ENCODE measurements at regions not wholly inside any gene's neighbourhood (a gene's known extent, or its start where the extent isn't known, plus 50 kb on each side); places are given as distances from the start of the nearest gene placed in this dataset.

GRCh38 chr18:2406544-2406943, 164.8 kb downstream of the METTL4 start:
- Histone ChIP-seq H3K4me1 (ENCODE audit: control insufficient read depth in 1 of 2, insufficient read depth in 2 of 2, low read depth in 1 of 2, low read length in 1 of 2) (peaks cover 0 to 6% of the 10 kb centered on the region in 2 experiments; a peak in 2 of 4 replicates), H3K9me2 (no peaks in the 10 kb centered on the region), H3K36me3 (replicated peaks in 1 of 2; ENCODE audit: control insufficient read depth in 1 of 2, insufficient read depth in 2 of 2, low read length in 1 of 2) (no peaks in the 10 kb centered on the region), H3K4me2 (no peak overlapping the region), H3K79me2 (ENCODE audit: insufficient read depth) (no peaks in the 10 kb centered on the region), H3K27me3 (ENCODE audit: insufficient read depth) (no peaks in the 10 kb centered on the region), H2AFZ (ENCODE audit: low read depth) (0 out of 2 replicates have a peak overlapping the region, but pooled peaks have one; percentile 0), H3K27ac (ENCODE audit: low read depth in 2 of 2, low read length in 1 of 2) (no peak overlapping the region), H3K9me3 (no peaks in the 10 kb centered on the region), H3K4me3 (ENCODE audit: low read depth in 2 of 2, low read length in 1 of 2) (no peak overlapping the region), H3F3A (replicated peaks; ENCODE audit: insufficient read depth) (peaks cover 27% of the 10 kb centered on the region), H4K20me1 (ENCODE audit: insufficient read depth) (no peaks in the 10 kb centered on the region), H3K9ac (no peak overlapping the region)
- WGBS (ENCODE audit: low lambda C conversion rate): 81% methylated on average over 2 of the region's 2 CpGs
- TF ChIP-seq EZH2phosphoT487 (IDR thresholded peaks at IDR 0.05; ENCODE audit: borderline replicate concordance, low read depth) (no peak), SMC3 (IDR thresholded peaks at IDR 0.05; ENCODE audit: low read depth, low read length) (no peak)
- TF ChIP-seq, protein P1, sequence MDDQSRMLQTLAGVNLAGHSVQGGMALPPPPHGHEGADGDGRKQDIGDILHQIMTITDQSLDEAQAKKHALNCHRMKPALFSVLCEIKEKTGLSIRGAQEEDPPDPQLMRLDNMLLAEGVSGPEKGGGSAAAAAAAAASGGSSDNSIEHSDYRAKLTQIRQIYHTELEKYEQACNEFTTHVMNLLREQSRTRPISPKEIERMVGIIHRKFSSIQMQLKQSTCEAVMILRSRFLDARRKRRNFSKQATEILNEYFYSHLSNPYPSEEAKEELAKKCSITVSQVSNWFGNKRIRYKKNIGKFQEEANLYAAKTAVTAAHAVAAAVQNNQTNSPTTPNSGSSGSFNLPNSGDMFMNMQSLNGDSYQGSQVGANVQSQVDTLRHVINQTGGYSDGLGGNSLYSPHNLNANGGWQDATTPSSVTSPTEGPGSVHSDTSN (IDR thresholded peaks at IDR 0.05): no peak
- CTCF ChIA-PET: no interaction called here
- POLR2A ChIA-PET: no interaction called here
- DNase-seq: no peak

DNA sequence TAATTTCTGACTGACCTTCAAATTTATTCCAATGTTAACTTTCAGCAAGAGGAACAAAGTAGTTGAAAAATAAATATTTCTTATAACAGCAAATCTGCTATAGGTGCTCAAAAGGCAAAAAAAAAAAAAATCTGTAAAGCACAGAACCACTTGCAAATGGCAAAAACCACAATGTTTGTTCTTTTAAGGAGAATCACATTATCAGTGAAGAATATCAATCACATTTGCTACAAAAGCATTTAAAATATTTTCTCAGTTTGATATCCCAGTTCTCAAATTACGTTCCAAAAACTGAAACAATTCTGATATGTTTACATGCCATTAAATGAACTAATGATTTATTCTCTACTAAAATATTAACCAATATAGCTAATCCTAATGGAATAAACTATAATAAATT, 163.3 kb downstream of the METTL4 start:
- Histone ChIP-seq H2AFZ (ENCODE audit: low read depth) (no peak overlapping the region), H3K4me3 (ENCODE audit: low read depth in 2 of 2, low read length in 1 of 2) (no peak overlapping the region), H3K9ac (no peak overlapping the region), H3K9me2 (no peaks in the 10 kb centered on the region), H3K36me3 (replicated peaks in 1 of 2; ENCODE audit: control insufficient read depth in 1 of 2, insufficient read depth in 2 of 2, low read length in 1 of 2) (no peaks in the 10 kb centered on the region), H3K4me1 (ENCODE audit: control insufficient read depth in 1 of 2, insufficient read depth in 2 of 2, low read depth in 1 of 2, low read length in 1 of 2) (peaks cover 0 to 13% of the 10 kb centered on the region in 2 experiments; a peak in 2 of 4 replicates), H3K27me3 (ENCODE audit: insufficient read depth) (no peaks in the 10 kb centered on the region), H3K27ac (ENCODE audit: low read depth in 2 of 2, low read length in 1 of 2) (no peak overlapping the region), H4K20me1 (ENCODE audit: insufficient read depth) (no peaks in the 10 kb centered on the region), H3K79me2 (ENCODE audit: insufficient read depth) (no peaks in the 10 kb centered on the region), H3F3A (replicated peaks; ENCODE audit: insufficient read depth) (peaks cover 29% of the 10 kb centered on the region), H3K9me3 (no peaks in the 10 kb centered on the region), H3K4me2 (no peak overlapping the region)
- WGBS (ENCODE audit: low lambda C conversion rate): 67% methylated on average over 1 of the region's 1 CpG
- ChIA-PET POLR2A (no interaction called here), CTCF (no interaction called here)
- TF ChIP-seq USF1 (IDR thresholded peaks at IDR 0.05; ENCODE audit: borderline replicate concordance, low read depth) (no peak), TCF12 (IDR thresholded peaks at IDR 0.05) (no peak), TEAD4 (IDR thresholded peaks at IDR 0.05; ENCODE audit: borderline replicate concordance, insufficient read depth) (no peak), MAX (IDR thresholded peaks at IDR 0.05; ENCODE audit: low read depth) (no peak), FOXM1 (IDR thresholded peaks at IDR 0.05; ENCODE audit: low read depth) (no peak), POLR2AphosphoS5 (IDR thresholded peaks at IDR 0.05; ENCODE audit: low read depth, low read length) (no peak), NFIC (IDR thresholded peaks at IDR 0.05; ENCODE audit: borderline replicate concordance) (no peak)
- TF ChIP-seq, protein P2, sequence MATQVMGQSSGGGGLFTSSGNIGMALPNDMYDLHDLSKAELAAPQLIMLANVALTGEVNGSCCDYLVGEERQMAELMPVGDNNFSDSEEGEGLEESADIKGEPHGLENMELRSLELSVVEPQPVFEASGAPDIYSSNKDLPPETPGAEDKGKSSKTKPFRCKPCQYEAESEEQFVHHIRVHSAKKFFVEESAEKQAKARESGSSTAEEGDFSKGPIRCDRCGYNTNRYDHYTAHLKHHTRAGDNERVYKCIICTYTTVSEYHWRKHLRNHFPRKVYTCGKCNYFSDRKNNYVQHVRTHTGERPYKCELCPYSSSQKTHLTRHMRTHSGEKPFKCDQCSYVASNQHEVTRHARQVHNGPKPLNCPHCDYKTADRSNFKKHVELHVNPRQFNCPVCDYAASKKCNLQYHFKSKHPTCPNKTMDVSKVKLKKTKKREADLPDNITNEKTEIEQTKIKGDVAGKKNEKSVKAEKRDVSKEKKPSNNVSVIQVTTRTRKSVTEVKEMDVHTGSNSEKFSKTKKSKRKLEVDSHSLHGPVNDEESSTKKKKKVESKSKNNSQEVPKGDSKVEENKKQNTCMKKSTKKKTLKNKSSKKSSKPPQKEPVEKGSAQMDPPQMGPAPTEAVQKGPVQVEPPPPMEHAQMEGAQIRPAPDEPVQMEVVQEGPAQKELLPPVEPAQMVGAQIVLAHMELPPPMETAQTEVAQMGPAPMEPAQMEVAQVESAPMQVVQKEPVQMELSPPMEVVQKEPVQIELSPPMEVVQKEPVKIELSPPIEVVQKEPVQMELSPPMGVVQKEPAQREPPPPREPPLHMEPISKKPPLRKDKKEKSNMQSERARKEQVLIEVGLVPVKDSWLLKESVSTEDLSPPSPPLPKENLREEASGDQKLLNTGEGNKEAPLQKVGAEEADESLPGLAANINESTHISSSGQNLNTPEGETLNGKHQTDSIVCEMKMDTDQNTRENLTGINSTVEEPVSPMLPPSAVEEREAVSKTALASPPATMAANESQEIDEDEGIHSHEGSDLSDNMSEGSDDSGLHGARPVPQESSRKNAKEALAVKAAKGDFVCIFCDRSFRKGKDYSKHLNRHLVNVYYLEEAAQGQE (IDR thresholded peaks at IDR 0.05; ENCODE audit: low read depth, low read length): no peak
- no peak for DNase-seq

All from SK-N-SH (cell line).